Mesenchymal stem cell (in vitro differentiated cells and primary cell): ENCODE measurements at regions not wholly inside any gene's neighbourhood (a gene's known extent, or its start where the extent isn't known, plus 50 kb on each side); places are given as distances from the start of the nearest gene placed in this dataset.

Source experiments
- DNase-seq: peaks from one replicate; pipeline ENCODE4 v3.0.0-alpha.2; 2013
- H2AFZ ChIP-seq: one replicate; pipeline ENCODE4 v1.6.1; 2013; ENCODE audit warnings: low read depth, mild to moderate bottlenecking, control low read depth, inconsistent platforms, low read length, moderate library complexity
- H2AK5ac ChIP-seq: 2 replicates; pipeline ENCODE4 v1.6.1; 2013; ENCODE audit warnings: low read length, moderate library complexity, mild to moderate bottlenecking, inconsistent platforms; ENCODE audit not compliant: severe bottlenecking
- H2BK120ac ChIP-seq: one replicate; pipeline ENCODE4 v1.6.1; 2013; ENCODE audit warnings: low read depth, mild to moderate bottlenecking, inconsistent platforms, low read length, moderate library complexity
- H2BK12ac ChIP-seq, 2 experiments: one replicate each; pipeline ENCODE4 v1.6.1; 2013; ENCODE audit warnings: inconsistent platforms in 2 of 2, low read length in 2 of 2, mild to moderate bottlenecking in 2 of 2, moderate library complexity in 2 of 2, control low read depth in 1 of 2
- H2BK15ac ChIP-seq: one replicate; pipeline ENCODE4 v1.6.1; 2013; ENCODE audit warnings: mild to moderate bottlenecking, low read depth, inconsistent platforms; ENCODE audit not compliant: poor library complexity, severe bottlenecking
- H2BK5ac ChIP-seq: 2 replicates; pipeline ENCODE4 v1.6.1; 2013; ENCODE audit warnings: low read depth, mild to moderate bottlenecking, low read length, control low read depth, inconsistent platforms; ENCODE audit not compliant: poor library complexity, severe bottlenecking
- H3K14ac ChIP-seq, 2 experiments: one replicate each; pipeline ENCODE4 v1.6.1; 2013; ENCODE audit warnings: inconsistent platforms in 2 of 2, low read length in 2 of 2, control low read depth in 1 of 2, mild to moderate bottlenecking in 1 of 2, moderate library complexity in 1 of 2
- H3K18ac ChIP-seq, 2 experiments: one replicate each; pipeline ENCODE4 v1.6.1; 2013; ENCODE audit warnings: inconsistent platforms in 2 of 2, low read length in 2 of 2, control low read depth in 1 of 2, low read depth in 1 of 2, mild to moderate bottlenecking in 1 of 2
- H3K23ac ChIP-seq, 2 experiments: one replicate each; pipeline ENCODE4 v1.6.1; 2013; ENCODE audit warnings: inconsistent platforms in 2 of 2, low read length in 2 of 2, mild to moderate bottlenecking in 2 of 2, moderate library complexity in 2 of 2, control low read depth in 1 of 2
- H3K27ac ChIP-seq: 2 replicates; pipeline ENCODE4 v1.5.1; 2013; ENCODE audit warnings: mild to moderate bottlenecking, moderate library complexity, low read length, control low read depth, inconsistent platforms; ENCODE audit not compliant: poor library complexity, severe bottlenecking
- H3K27me3 ChIP-seq, 2 experiments: 2 replicates each; pipeline versions ENCODE4 v1.6.1 to v1.7.0; 2013; ENCODE audit warnings: low read length in 2 of 2, mild to moderate bottlenecking in 2 of 2, moderate library complexity in 2 of 2, control low read depth in 1 of 2, inconsistent platforms in 1 of 2; ENCODE audit not compliant: control insufficient read depth in 1 of 2, insufficient read depth in 1 of 2
- H3K36me3 ChIP-seq, 2 experiments: 2 replicates each; pipeline versions ENCODE4 v1.6.1 to v1.7.0; 2013; ENCODE audit warnings: low read length in 2 of 2, control low read depth in 1 of 2, inconsistent platforms in 1 of 2, low read depth in 1 of 2, mild to moderate bottlenecking in 1 of 2; ENCODE audit not compliant: insufficient read depth in 2 of 2, control insufficient read depth in 1 of 2
- H3K4ac ChIP-seq, 2 experiments: one replicate each; pipeline ENCODE4 v1.6.1; 2013; ENCODE audit warnings: inconsistent platforms in 2 of 2, low read length in 2 of 2, mild to moderate bottlenecking in 2 of 2, moderate library complexity in 2 of 2, control low read depth in 1 of 2, low read depth in 1 of 2
- H3K4me1 ChIP-seq: 2 replicates; pipeline ENCODE4 v1.6.1; 2013; ENCODE audit warnings: low read depth, low read length, control low read depth; ENCODE audit not compliant: control insufficient read depth, insufficient read depth
- H3K4me2 ChIP-seq: 2 replicates; pipeline ENCODE4 v1.6.1; 2013; ENCODE audit warnings: low read length, mild to moderate bottlenecking, inconsistent platforms; ENCODE audit not compliant: poor library complexity, severe bottlenecking
- H3K4me3 ChIP-seq, 2 experiments: 2 replicates each; pipeline versions ENCODE4 v1.5.1 to v1.7.0; 2013; ENCODE audit warnings: low read length in 2 of 2, mild to moderate bottlenecking in 2 of 2, control low read depth in 1 of 2, low read depth in 1 of 2; ENCODE audit not compliant: insufficient read depth in 1 of 2
- H3K79me1 ChIP-seq: replicated peaks from 2 replicates; pipeline ENCODE4 v1.6.1; 2013; ENCODE audit warnings: mild to moderate bottlenecking, control low read depth, low read length, inconsistent platforms; ENCODE audit not compliant: poor library complexity, severe bottlenecking
- H3K9ac ChIP-seq: 2 replicates; pipeline ENCODE4 v1.7.0; 2013; ENCODE audit warnings: mild to moderate bottlenecking, low read length, moderate library complexity
- H3K9me3 ChIP-seq: 2 replicates; pipeline ENCODE4 v1.7.0; 2013; ENCODE audit warnings: mild to moderate bottlenecking, low read length; ENCODE audit not compliant: control insufficient read depth
- H4K8ac ChIP-seq: one replicate; pipeline ENCODE4 v1.6.1; 2013; ENCODE audit warnings: inconsistent platforms, mild to moderate bottlenecking, low read length, moderate library complexity
- H4K91ac ChIP-seq: one replicate; pipeline ENCODE4 v1.6.1; 2013; ENCODE audit warnings: mild to moderate bottlenecking, low read length, inconsistent platforms
- WGBS: methylation state at CpG from one replicate; pipeline ENCODE4 v1.1.7; 2013; ENCODE audit warnings: mixed read lengths; 5-methylcytosine and 5-hydroxymethylcytosine counted together

GRCh38 chr13:110794209-110794608 lies 80.7 kb downstream of the ING1 start:
- WGBS: 76% methylated on average over 7 of the region's 7 CpGs

DNA sequence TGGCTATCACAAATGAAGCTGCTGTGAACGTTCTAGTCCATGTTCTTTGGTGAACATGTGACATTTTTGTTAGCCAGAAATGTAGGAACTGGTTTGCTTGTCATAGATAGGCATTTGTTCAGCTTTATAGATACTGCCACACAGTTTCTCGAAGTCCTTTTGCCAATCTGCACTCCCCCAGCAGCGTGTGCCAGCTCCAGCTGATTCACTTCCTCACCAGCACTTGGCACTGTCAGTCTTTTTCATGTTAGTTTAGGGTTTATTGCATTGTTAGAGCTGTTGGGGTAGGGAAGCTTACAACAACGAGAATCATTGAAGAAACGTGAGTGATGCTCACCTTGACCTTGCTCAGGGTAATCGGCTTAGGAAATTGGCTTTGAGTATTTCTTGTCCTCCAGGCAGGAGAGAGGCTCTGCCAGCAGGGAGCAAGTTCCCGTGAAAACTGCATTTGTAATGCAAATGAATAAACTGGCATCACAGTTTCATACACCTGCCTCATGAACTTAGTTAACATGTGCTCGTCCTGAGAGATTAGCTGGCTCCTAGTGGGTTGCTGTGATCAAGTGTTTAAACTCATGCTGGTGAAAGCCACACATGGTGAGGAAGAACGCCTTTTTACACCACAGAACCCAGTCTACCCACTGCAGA lies 83.9 kb downstream of the ING1 start:
- Histone ChIP-seq H3K4me3 (no peak overlapping the region), H2BK15ac (no peak overlapping the region), H3K79me1 (no peaks in the 10 kb centered on the region), H3K27ac (no peak overlapping the region), H2BK120ac (no peak overlapping the region), H3K4ac (no peak overlapping the region), H3K4me1 (no peaks in the 10 kb centered on the region), H2AK5ac (no peak overlapping the region), H3K23ac (no peak overlapping the region), H3K18ac (no peak overlapping the region), H3K27me3 (peaks cover 0 to 25% of the 10 kb centered on the region in 2 experiments), H3K14ac (no peak overlapping the region), H3K36me3 (no peaks in the 10 kb centered on the region), H2BK12ac (no peak overlapping the region), H3K9ac (no peak overlapping the region), H4K91ac (no peak overlapping the region), H3K4me2 (no peak overlapping the region), H3K9me3 (peaks cover 14% of the 10 kb centered on the region), H2AFZ (no peak overlapping the region), H4K8ac (no peak overlapping the region), H2BK5ac (no peak overlapping the region)
- DNase-seq: no peak
- WGBS: 66% methylated on average over 7 of the region's 9 CpGs

More at GRCh38 chr13:110794209-110794608, 80.7 kb downstream of the ING1 start:
- no peak overlapping the region for H3K18ac ChIP-seq
- no peak overlapping the region for H2BK120ac ChIP-seq
- no peak overlapping the region for H2AFZ ChIP-seq
- H3K4ac ChIP-seq: no peak overlapping the region
- no peak overlapping the region for H2BK5ac ChIP-seq
- H2BK12ac ChIP-seq: no peak overlapping the region
- no peaks in the 10 kb centered on the region for H3K79me1 ChIP-seq
- H3K9ac ChIP-seq: no peak overlapping the region
- H3K4me3 ChIP-seq: no peak overlapping the region
- H3K23ac ChIP-seq: no peak overlapping the region
- no peak overlapping the region for H2BK15ac ChIP-seq
- H3K36me3 ChIP-seq: no peaks in the 10 kb centered on the region
- no peak for DNase-seq
- H4K91ac ChIP-seq: no peak overlapping the region
- H3K27ac ChIP-seq: no peak overlapping the region
- no peaks in the 10 kb centered on the region for H3K4me1 ChIP-seq
- no peak overlapping the region for H3K14ac ChIP-seq
- H2AK5ac ChIP-seq: no peak overlapping the region
- no peak overlapping the region for H3K4me2 ChIP-seq
- H3K9me3 ChIP-seq: peaks cover 38% of the 10 kb centered on the region
- H3K27me3 ChIP-seq: peaks cover 0 to 16% of the 10 kb centered on the region in 2 experiments
- no peak overlapping the region for H4K8ac ChIP-seq

DNA sequence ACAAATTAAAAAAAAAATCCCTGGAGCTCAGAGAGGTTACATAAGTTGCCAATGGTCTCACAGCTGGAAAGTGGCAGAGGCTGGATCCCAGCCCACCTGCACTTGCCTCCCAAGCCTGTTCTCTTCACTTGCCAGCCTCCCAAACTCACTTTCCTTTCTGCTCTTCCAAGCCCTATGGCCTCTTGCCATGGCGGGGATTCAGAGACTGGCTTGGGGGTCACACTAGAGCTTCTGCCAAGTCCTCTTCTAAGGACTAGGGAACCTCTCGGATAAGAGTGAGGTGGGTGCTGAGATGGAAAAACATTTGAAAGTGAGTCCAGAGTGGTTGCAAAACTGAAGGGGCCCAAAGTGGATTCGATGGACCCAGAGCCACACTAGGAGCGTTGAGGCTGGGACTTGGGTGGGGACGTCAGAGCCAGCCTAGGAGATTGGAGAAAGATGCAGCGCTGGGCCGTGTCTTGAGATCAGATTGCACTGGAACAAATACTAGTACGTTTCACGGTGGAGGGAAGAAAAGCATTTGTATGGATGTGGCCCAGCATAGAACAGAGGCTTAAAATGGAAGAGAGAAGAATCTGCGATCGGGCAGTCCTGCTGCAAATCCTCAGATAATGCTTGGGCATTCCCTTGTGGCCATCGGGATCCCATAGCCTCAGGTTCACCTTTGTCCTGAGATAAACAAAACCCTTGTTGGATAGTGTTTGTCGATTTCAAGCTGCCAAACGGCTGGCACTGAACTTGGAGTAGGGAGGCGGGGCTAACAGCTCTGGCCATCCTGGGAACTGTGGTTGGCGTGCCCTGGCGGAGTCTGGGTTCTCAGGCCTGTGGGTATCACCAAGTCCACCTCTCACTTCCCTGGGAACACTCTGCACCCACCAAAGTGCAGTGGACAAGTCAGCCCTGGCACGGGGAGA lies 84.8 kb downstream of the ING1 start:
- Histone ChIP-seq H3K14ac (no peak overlapping the region), H2BK15ac (no peak overlapping the region), H2BK5ac (no peak overlapping the region), H3K4ac (no peak overlapping the region), H3K23ac (no peak overlapping the region), H4K8ac (no peak overlapping the region), H3K9ac (peak overlapping the region; percentile 81), H4K91ac (no peak overlapping the region), H2BK12ac (peak overlapping the region in 1 of 2 experiments; percentile 37), H2AK5ac (no peak overlapping the region), H3K27me3 (peaks cover 0 to 25% of the 10 kb centered on the region in 2 experiments), H3K18ac (no peak overlapping the region), H2BK120ac (no peak overlapping the region), H3K9me3 (peaks cover 5% of the 10 kb centered on the region), H3K4me2 (no peak overlapping the region), H2AFZ (no peak overlapping the region), H3K36me3 (no peaks in the 10 kb centered on the region), H3K27ac (no peak overlapping the region), H3K79me1 (no peaks in the 10 kb centered on the region), H3K4me3 (no peak overlapping the region), H3K4me1 (no peaks in the 10 kb centered on the region)
- WGBS: 88% methylated on average over 18 of the region's 18 CpGs
- DNase-seq: no peak
